WTC11 (cell line): ENCODE measurements at regions not wholly inside any gene's neighbourhood (a gene's known extent, or its start where the extent isn't known, plus 50 kb on each side); places are given as distances from the start of the nearest gene placed in this dataset.

Experiments
- ATAC-seq: fragments of 200-7000 bp; cut with Tn5 transposase; 2 replicates; pipeline ENCODE4 v1.10.0; 2021; ENCODE audit warnings: mild to moderate bottlenecking, moderate library complexity
- CTCF ChIA-PET: fragments of 300-600 bp; sonication (Branson Sonifier 250); formaldehyde crosslinking; loops from one replicate; lab custom pipeline; 2021; ENCODE audit warnings: antibody characterized with exemption; lab: Charles Lee
- POLR2A ChIA-PET: fragments of 350-600 bp; sonication (Branson Sonifier 250); formaldehyde crosslinking; loops from one replicate; lab custom pipeline; 2021; ENCODE audit warnings: antibody characterized with exemption; lab: Charles Lee
- DNase-seq: peaks from one replicate; pipeline ENCODE4 v3.0.0; 2021; ENCODE audit warnings: low spot score
- H3K27ac Mint-ChIP-seq: 2 replicates; pipeline ENCODE4 v1.8.0; 2021; ENCODE audit warnings: mixed read lengths
- H3K27me3 Mint-ChIP-seq: 2 replicates; pipeline ENCODE4 v1.8.0; 2021; ENCODE audit warnings: low read depth, mild to moderate bottlenecking, moderate library complexity, mixed read lengths
- H3K36me3 Mint-ChIP-seq: 2 replicates; pipeline ENCODE4 v1.8.0; 2021; ENCODE audit warnings: mixed read lengths
- H3K4me1 Mint-ChIP-seq: 2 replicates; pipeline ENCODE4 v1.8.0; 2022; ENCODE audit warnings: mixed read lengths
- H3K4me3 Mint-ChIP-seq: 2 replicates; pipeline ENCODE4 v1.8.0; 2021; ENCODE audit warnings: mild to moderate bottlenecking, moderate library complexity, mixed read lengths
- H3K9me3 Mint-ChIP-seq: 2 replicates; pipeline ENCODE4 v1.8.0; 2021; ENCODE audit warnings: mixed read lengths
- ETV6 ChIP-seq: sonication (generic); formaldehyde crosslinking; IDR thresholded peaks from 2 replicates; pipeline ENCODE4 v1.8.1; 2022; ENCODE audit warnings: mild to moderate bottlenecking, missing genetic modification reagents
- FOXJ3 ChIP-seq: sonication (generic); formaldehyde crosslinking; IDR thresholded peaks from 2 replicates; pipeline ENCODE4 v1.9.0; 2021; ENCODE audit warnings: missing genetic modification reagents, mild to moderate bottlenecking, borderline replicate concordance
- GTF2I ChIP-seq: fragments of 250-450 bp; sonication (Bioruptor Pico); conservative IDR thresholded peaks from 2 replicates; pipeline ENCODE4 v1.4.0; 2021; ENCODE audit warnings: mild to moderate bottlenecking
- HMGA2 ChIP-seq: fragments of 250-450 bp; sonication (Bioruptor Pico); IDR thresholded peaks from 2 replicates; pipeline ENCODE4 v1.4.0; 2021; ENCODE audit warnings: mild to moderate bottlenecking, moderate library complexity
- MYBL2 ChIP-seq: sonication (generic); formaldehyde crosslinking; IDR thresholded peaks from 2 replicates; pipeline ENCODE4 v1.8.1; 2023; ENCODE audit warnings: mild to moderate bottlenecking, moderate library complexity, missing genetic modification reagents
- TCF7 ChIP-seq: sonication (generic); formaldehyde crosslinking; IDR thresholded peaks from 2 replicates; pipeline ENCODE4 v1.8.0; 2022; ENCODE audit warnings: mild to moderate bottlenecking, low read depth, missing genetic modification reagents, moderate library complexity
- ZNF263 ChIP-seq: sonication (generic); formaldehyde crosslinking; IDR thresholded peaks from 2 replicates; pipeline ENCODE4 v1.8.1; 2022; ENCODE audit warnings: low read depth, mild to moderate bottlenecking, moderate library complexity, missing genetic modification reagents
- ZNF317 ChIP-seq: sonication (generic); formaldehyde crosslinking; IDR thresholded peaks from 2 replicates; pipeline ENCODE4 v1.8.1; 2023; ENCODE audit warnings: low read depth, mild to moderate bottlenecking, moderate library complexity, missing genetic modification reagents, borderline replicate concordance
- TF ChIP-seq, protein P1 (sequence below): fragments of 250-450 bp; sonication (Bioruptor Pico); IDR thresholded peaks from 2 replicates; pipeline ENCODE4 v2.1.2; 2022; ENCODE audit warnings: mild to moderate bottlenecking, moderate library complexity
- TF ChIP-seq, protein P2 (sequence below): sonication (generic); formaldehyde crosslinking; IDR thresholded peaks from 2 replicates; pipeline ENCODE4 v1.8.0; 2023; ENCODE audit warnings: missing genetic modification reagents, mild to moderate bottlenecking, borderline replicate concordance
- TF ChIP-seq, protein P3 (sequence below): fragments of 250-450 bp; sonication (Bioruptor Pico); IDR thresholded peaks from 2 replicates; pipeline ENCODE4 v1.9.0; 2021; ENCODE audit warnings: moderate library complexity, mild to moderate bottlenecking, inconsistent platforms, borderline replicate concordance
- TF ChIP-seq, protein P4 (sequence below): sonication (generic); formaldehyde crosslinking; IDR thresholded peaks from 2 replicates; pipeline ENCODE4 v1.8.0; 2022; ENCODE audit warnings: mild to moderate bottlenecking, missing genetic modification reagents
- TF ChIP-seq, protein P5 (sequence below): sonication (generic); formaldehyde crosslinking; IDR thresholded peaks from 2 replicates; pipeline ENCODE4 v1.8.0; 2022; ENCODE audit warnings: mild to moderate bottlenecking, missing genetic modification reagents
- TF ChIP-seq, protein P6 (sequence below): fragments of 250-450 bp; sonication (Bioruptor Pico); IDR thresholded peaks from 2 replicates; pipeline ENCODE4 v1.8.0; 2021; ENCODE audit warnings: mild to moderate bottlenecking
- TF ChIP-seq, protein P7 (sequence below): sonication (generic); formaldehyde crosslinking; conservative IDR thresholded peaks from 2 replicates; pipeline ENCODE4 v1.8.1; 2022; ENCODE audit warnings: mild to moderate bottlenecking, missing genetic modification reagents

DNA sequence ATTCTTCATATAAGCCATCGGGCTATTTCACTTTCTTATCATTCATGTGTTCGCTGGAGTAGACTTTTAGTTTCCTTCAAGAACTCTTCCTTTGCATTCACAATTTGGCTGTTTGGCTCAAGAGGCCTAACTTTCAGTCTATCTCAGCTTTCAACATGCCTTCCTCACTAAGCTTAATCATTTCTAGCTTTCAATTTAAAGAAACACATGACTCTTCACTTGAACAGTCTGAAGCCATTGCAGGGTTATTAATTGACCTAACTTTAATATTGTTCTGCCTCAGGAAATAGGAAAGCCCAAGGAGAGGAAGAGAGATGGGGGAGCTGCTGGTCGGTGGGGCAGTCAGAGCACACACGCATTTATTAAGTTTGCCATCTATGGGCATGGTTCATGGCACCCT, 158.1 kb downstream of the SUCLA2 start (continued):
- TF ChIP-seq, protein P1, sequence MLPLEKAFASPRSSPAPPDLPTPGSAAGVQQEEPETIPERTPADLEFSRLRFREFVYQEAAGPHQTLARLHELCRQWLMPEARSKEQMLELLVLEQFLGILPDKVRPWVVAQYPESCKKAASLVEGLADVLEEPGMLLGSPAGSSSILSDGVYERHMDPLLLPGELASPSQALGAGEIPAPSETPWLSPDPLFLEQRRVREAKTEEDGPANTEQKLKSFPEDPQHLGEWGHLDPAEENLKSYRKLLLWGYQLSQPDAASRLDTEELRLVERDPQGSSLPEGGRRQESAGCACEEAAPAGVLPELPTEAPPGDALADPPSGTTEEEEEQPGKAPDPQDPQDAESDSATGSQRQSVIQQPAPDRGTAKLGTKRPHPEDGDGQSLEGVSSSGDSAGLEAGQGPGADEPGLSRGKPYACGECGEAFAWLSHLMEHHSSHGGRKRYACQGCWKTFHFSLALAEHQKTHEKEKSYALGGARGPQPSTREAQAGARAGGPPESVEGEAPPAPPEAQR = no peak
- TF ChIP-seq, all 79 proteins: peak for 0

DNA sequence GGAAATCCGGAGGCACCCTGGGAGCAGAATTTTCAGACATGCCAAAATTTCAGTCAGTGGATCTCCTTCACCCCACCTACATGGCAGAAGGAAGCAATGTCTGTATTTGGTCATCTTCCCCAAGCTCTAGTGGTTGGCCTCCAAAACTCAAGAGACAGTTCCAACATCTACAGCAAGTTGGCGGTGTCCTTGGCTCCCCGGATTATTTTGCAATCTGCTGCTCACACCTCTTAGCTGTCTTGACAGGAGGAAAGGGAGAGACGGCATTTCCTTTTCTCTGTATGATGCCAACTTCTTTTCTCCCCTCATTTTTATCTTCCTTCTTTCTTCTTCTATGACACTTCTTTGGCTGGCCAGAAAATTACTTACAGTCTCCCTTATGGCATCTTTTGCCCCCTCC, 159.9 kb downstream of the SUCLA2 start:
- CTCF ChIA-PET = no interaction called here
- Mint-ChIP-seq H3K9me3 (no peaks in the 10 kb centered on the region), H3K4me1 (peaks cover 16% of the 10 kb centered on the region), H3K4me3 (no peak overlapping the region), H3K27ac (no peak overlapping the region), H3K27me3 (no peaks in the 10 kb centered on the region), H3K36me3 (no peaks in the 10 kb centered on the region)
- TF ChIP-seq, protein P2, sequence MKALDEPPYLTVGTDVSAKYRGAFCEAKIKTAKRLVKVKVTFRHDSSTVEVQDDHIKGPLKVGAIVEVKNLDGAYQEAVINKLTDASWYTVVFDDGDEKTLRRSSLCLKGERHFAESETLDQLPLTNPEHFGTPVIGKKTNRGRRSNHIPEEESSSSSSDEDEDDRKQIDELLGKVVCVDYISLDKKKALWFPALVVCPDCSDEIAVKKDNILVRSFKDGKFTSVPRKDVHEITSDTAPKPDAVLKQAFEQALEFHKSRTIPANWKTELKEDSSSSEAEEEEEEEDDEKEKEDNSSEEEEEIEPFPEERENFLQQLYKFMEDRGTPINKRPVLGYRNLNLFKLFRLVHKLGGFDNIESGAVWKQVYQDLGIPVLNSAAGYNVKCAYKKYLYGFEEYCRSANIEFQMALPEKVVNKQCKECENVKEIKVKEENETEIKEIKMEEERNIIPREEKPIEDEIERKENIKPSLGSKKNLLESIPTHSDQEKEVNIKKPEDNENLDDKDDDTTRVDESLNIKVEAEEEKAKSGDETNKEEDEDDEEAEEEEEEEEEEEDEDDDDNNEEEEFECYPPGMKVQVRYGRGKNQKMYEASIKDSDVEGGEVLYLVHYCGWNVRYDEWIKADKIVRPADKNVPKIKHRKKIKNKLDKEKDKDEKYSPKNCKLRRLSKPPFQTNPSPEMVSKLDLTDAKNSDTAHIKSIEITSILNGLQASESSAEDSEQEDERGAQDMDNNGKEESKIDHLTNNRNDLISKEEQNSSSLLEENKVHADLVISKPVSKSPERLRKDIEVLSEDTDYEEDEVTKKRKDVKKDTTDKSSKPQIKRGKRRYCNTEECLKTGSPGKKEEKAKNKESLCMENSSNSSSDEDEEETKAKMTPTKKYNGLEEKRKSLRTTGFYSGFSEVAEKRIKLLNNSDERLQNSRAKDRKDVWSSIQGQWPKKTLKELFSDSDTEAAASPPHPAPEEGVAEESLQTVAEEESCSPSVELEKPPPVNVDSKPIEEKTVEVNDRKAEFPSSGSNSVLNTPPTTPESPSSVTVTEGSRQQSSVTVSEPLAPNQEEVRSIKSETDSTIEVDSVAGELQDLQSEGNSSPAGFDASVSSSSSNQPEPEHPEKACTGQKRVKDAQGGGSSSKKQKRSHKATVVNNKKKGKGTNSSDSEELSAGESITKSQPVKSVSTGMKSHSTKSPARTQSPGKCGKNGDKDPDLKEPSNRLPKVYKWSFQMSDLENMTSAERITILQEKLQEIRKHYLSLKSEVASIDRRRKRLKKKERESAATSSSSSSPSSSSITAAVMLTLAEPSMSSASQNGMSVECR (CRISPR knock-in tag) = no peak
- no peak for TF ChIP-seq TCF7 (CRISPR knock-in tag)
- TF ChIP-seq FOXJ3 (CRISPR knock-in tag) = no peak
- TF ChIP-seq, protein P3, sequence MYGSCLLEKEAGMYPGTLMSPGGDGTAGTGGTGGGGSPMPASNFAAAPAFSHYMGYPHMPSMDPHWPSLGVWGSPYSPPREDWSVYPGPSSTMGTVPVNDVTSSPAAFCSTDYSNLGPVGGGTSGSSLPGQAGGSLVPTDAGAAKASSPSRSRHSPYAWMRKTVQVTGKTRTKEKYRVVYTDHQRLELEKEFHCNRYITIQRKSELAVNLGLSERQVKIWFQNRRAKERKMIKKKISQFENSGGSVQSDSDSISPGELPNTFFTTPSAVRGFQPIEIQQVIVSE (CRISPR knock-in tag) = no peak
- TF ChIP-seq ZNF317 = no peak
- no peak for TF ChIP-seq GTF2I
- no peak for TF ChIP-seq MYBL2 (CRISPR knock-in tag)
- TF ChIP-seq, protein P4, sequence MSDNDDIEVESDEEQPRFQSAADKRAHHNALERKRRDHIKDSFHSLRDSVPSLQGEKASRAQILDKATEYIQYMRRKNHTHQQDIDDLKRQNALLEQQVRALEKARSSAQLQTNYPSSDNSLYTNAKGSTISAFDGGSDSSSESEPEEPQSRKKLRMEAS (CRISPR knock-in tag) = no peak
- ATAC-seq (no peak), DNase-seq (no peak)
- POLR2A ChIA-PET = no interaction called here

DNA sequence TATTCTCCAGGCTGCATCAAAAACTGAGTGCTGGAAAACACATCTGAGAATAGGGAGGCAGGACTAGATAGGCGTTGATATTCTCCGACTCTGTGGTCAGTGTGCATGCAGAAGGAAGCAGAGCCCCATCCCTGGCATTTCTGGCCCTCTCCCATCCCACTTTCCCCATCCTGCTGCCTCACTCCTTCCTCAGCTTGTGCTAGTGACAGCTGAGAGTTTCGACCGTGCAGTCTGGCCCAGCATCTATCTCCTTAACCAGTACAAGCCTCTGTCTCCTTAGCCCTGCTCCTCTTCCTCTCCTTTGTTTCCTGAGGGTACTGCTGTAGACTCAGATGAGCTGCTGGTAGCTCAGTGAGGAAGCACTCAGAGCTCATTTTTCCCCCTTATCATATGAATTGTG, 163.2 kb downstream of the SUCLA2 start:
- H3K4me1 Mint-ChIP-seq = peaks cover 19% of the 10 kb centered on the region
- CTCF ChIA-PET = no interaction called here
- no peaks in the 10 kb centered on the region for H3K36me3 Mint-ChIP-seq
- no peaks in the 10 kb centered on the region for H3K27me3 Mint-ChIP-seq
- no peak overlapping the region for H3K27ac Mint-ChIP-seq
- ATAC-seq (peak; percentile 42), DNase-seq (no peak)
- POLR2A ChIA-PET = no interaction called here
- no peaks in the 10 kb centered on the region for H3K9me3 Mint-ChIP-seq
- H3K4me3 Mint-ChIP-seq = no peak overlapping the region
- TF ChIP-seq HMGA2 (CRISPR knock-in tag) (no peak), ZNF263 (CRISPR knock-in tag) (no peak), ETV6 (CRISPR knock-in tag) (no peak)
- TF ChIP-seq, protein P5, sequence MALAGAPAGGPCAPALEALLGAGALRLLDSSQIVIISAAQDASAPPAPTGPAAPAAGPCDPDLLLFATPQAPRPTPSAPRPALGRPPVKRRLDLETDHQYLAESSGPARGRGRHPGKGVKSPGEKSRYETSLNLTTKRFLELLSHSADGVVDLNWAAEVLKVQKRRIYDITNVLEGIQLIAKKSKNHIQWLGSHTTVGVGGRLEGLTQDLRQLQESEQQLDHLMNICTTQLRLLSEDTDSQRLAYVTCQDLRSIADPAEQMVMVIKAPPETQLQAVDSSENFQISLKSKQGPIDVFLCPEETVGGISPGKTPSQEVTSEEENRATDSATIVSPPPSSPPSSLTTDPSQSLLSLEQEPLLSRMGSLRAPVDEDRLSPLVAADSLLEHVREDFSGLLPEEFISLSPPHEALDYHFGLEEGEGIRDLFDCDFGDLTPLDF (CRISPR knock-in tag) = no peak
- TF ChIP-seq, protein P6, sequence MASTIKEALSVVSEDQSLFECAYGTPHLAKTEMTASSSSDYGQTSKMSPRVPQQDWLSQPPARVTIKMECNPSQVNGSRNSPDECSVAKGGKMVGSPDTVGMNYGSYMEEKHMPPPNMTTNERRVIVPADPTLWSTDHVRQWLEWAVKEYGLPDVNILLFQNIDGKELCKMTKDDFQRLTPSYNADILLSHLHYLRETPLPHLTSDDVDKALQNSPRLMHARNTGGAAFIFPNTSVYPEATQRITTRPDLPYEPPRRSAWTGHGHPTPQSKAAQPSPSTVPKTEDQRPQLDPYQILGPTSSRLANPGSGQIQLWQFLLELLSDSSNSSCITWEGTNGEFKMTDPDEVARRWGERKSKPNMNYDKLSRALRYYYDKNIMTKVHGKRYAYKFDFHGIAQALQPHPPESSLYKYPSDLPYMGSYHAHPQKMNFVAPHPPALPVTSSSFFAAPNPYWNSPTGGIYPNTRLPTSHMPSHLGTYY = no peak
- TF ChIP-seq, protein P7, sequence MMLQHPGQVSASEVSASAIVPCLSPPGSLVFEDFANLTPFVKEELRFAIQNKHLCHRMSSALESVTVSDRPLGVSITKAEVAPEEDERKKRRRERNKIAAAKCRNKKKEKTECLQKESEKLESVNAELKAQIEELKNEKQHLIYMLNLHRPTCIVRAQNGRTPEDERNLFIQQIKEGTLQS (CRISPR knock-in tag) = no peak
